DMS79 (cell line): ENCODE measurements at regions not wholly inside any gene's neighbourhood (a gene's known extent, or its start where the extent isn't known, plus 50 kb on each side); places are given as distances from the start of the nearest gene placed in this dataset.

Experiments
- DNase-seq: peaks from one replicate; lab custom pipeline; 2025; lab: John Stamatoyannopoulos, UW

GRCh38 chr11:30811226-30811755, 225.1 kb upstream of the MPPED2 start:
- DNase-seq, result no peak

GRCh38 chr11:30810116-30810515, 224.0 kb upstream of the MPPED2 start:
- DNase-seq, result no peak

- no peak for DNase-seq
Observed at GRCh38 chr11:30801357-30801756, 215.2 kb upstream of the MPPED2 start.

- DNase-seq, result no peak
Observed at GRCh38 chr11:30800904-30801303, 214.8 kb upstream of the MPPED2 start.

- DNase-seq, result no peak
Observed at GRCh38 chr11:30798547-30799236, 212.5 kb upstream of the MPPED2 start.

GRCh38 chr11:30789270-30789669, 203.1 kb upstream of the MPPED2 start:
- DNase-seq, result no peak

GRCh38 chr11:30788849-30789248, 202.7 kb upstream of the MPPED2 start:
- no peak for DNase-seq

- no peak for DNase-seq
Observed at GRCh38 chr11:30786256-30787110, 200.3 kb upstream of the MPPED2 start.

- no peak for DNase-seq
Observed at GRCh38 chr11:30778596-30778995, 192.4 kb upstream of the MPPED2 start.

GRCh38 chr11:30775233-30775522, 189.0 kb upstream of the MPPED2 start:
- no peak for DNase-seq

GRCh38 chr11:30774496-30775232, 188.5 kb upstream of the MPPED2 start:
- no peak for DNase-seq

GRCh38 chr11:30772908-30773307, 186.8 kb upstream of the MPPED2 start:
- no peak for DNase-seq

GRCh38 chr11:30763951-30764350, 177.8 kb upstream of the MPPED2 start:
- DNase-seq, result no peak

- no peak for DNase-seq
Observed at GRCh38 chr11:30762188-30762587, 176.0 kb upstream of the MPPED2 start.

GRCh38 chr11:30760345-30760744, 174.2 kb upstream of the MPPED2 start:
- DNase-seq, result no peak

GRCh38 chr11:30758946-30759504, 172.9 kb upstream of the MPPED2 start:
- no peak for DNase-seq

- no peak for DNase-seq
Observed at GRCh38 chr11:30758518-30758917, 172.4 kb upstream of the MPPED2 start.

GRCh38 chr11:30758012-30758411, 171.9 kb upstream of the MPPED2 start:
- no peak for DNase-seq

- DNase-seq, result no peak
Observed at GRCh38 chr11:30753994-30754393, 167.8 kb upstream of the MPPED2 start.

- no peak for DNase-seq
Observed at GRCh38 chr11:30753504-30753903, 167.4 kb upstream of the MPPED2 start.

- DNase-seq, result no peak
Observed at GRCh38 chr11:30749268-30749667, 163.1 kb upstream of the MPPED2 start.

GRCh38 chr11:30741039-30741550, 154.9 kb upstream of the MPPED2 start:
- peak; percentile 31 for DNase-seq
